ENCODE measurements at regions not wholly inside any gene's neighbourhood (a gene's known extent, or its start where the extent isn't known, plus 50 kb on each side); places are given as distances from the start of the nearest gene placed in this dataset.

DNA sequence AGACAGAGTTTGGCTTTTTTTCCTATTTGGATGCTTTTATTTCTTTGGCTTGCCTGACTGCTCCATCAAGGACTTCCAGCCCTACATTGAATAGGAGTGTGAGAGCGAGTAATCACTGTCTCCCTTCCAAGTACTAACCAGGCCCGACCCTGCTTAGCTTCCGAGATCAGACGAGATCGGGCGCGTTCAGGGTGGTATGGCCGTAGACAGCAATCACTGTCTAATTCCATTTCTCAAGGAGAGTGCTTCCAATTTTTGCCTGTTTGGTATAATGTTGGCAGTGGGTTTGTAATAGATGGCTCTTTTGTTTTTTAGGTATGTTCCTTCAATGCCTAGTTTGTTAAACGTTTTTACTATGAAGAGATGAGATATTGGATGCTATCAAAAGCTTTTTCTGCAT lies 125.0 kb upstream of the PEX5L start:
- H3K27me3 ChIP-seq = no peaks in the 10 kb centered on the region
- intact Hi-C loops (cut with DNase I) = no loop called here
- DNase-seq (no peak), ATAC-seq (no peak), FAIRE-seq (no peak)
- H3K36me3 ChIP-seq = no peaks in the 10 kb centered on the region
- TF ChIP-seq, protein P1, sequence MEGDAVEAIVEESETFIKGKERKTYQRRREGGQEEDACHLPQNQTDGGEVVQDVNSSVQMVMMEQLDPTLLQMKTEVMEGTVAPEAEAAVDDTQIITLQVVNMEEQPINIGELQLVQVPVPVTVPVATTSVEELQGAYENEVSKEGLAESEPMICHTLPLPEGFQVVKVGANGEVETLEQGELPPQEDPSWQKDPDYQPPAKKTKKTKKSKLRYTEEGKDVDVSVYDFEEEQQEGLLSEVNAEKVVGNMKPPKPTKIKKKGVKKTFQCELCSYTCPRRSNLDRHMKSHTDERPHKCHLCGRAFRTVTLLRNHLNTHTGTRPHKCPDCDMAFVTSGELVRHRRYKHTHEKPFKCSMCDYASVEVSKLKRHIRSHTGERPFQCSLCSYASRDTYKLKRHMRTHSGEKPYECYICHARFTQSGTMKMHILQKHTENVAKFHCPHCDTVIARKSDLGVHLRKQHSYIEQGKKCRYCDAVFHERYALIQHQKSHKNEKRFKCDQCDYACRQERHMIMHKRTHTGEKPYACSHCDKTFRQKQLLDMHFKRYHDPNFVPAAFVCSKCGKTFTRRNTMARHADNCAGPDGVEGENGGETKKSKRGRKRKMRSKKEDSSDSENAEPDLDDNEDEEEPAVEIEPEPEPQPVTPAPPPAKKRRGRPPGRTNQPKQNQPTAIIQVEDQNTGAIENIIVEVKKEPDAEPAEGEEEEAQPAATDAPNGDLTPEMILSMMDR (IDR thresholded peaks at IDR 0.05) = no peak
- WGBS, 2 donors = 90 to 93% methylated on average over 9 of the region's 9 CpGs
- no peaks in the 10 kb centered on the region for H3K4me1 ChIP-seq
- no peaks in the 10 kb centered on the region for H3K9me3 ChIP-seq
- H3K27ac ChIP-seq = no peak overlapping the region
- H3K4me3 ChIP-seq = no peak overlapping the region

DNA sequence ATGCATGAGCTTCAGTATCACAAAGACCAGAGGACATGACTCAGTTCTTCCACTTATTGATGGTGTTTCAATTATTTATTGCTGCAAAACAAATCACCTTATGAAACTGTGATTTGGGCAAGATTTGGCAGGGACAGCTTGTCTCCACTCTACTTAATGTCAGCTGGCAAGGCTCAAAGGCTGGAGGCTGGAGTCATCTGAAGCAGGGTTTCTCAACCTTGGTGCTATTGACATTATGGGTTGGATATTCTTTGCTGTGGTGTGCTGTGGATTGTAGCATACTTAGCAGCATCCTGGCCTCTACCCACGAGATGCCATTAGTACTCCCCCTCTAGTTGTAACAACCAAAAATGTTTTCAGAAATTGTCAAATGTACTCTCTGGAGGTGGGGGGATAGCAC lies 138.8 kb upstream of the PEX5L start:
- no peaks in the 10 kb centered on the region for H3K36me3 ChIP-seq
- TF ChIP-seq, protein P1 (IDR thresholded peaks at IDR 0.05) = no peak
- no peak overlapping the region for H3K4me3 ChIP-seq
- H3K27ac ChIP-seq = no peak overlapping the region
- DNase-seq (no peak), FAIRE-seq (no peak), ATAC-seq (peak in 1 of 4 donors; percentile 27)
- H3K27me3 ChIP-seq = no peaks in the 10 kb centered on the region
- no peaks in the 10 kb centered on the region for H3K4me1 ChIP-seq
- no peaks in the 10 kb centered on the region for H3K9me3 ChIP-seq
- 69 to 84% methylated on average over 1 of the region's 1 CpG for WGBS, 2 donors
- intact Hi-C loops (cut with DNase I) = no loop called here

DNA sequence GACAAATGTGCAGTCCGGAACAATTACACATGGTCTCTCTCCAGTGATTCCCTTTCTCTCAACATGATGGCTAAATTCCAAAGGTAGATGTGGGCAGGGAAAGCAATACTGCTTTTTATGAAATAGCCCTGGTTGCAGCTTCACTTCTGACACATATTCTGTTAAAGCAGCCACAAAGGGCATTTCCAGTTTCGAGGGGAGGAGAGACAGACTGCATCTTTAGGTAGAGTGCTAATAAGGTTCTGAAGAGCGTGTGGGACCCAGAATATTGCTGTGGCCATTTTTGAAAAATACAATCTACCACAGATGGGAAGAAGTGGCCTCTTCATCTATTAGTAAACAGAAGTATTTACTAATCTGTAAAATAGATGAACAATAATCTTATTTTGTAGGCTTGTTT lies 139.3 kb upstream of the PEX5L start:
- FAIRE-seq = no peak
- Histone ChIP-seq H3K36me3 (no peaks in the 10 kb centered on the region), H3K27ac (no peak overlapping the region), H3K9me3 (no peaks in the 10 kb centered on the region), H3K4me3 (no peak overlapping the region), H3K4me1 (no peaks in the 10 kb centered on the region), H3K27me3 (no peaks in the 10 kb centered on the region)
- 88 to 89% methylated on average over 3 of the region's 3 CpGs for WGBS, 2 donors
- ATAC-seq = no peak
- DNase-seq = no peak
- intact Hi-C loops (cut with DNase I) = no loop called here
- TF ChIP-seq, protein P1 (IDR thresholded peaks at IDR 0.05) = no peak

DNA sequence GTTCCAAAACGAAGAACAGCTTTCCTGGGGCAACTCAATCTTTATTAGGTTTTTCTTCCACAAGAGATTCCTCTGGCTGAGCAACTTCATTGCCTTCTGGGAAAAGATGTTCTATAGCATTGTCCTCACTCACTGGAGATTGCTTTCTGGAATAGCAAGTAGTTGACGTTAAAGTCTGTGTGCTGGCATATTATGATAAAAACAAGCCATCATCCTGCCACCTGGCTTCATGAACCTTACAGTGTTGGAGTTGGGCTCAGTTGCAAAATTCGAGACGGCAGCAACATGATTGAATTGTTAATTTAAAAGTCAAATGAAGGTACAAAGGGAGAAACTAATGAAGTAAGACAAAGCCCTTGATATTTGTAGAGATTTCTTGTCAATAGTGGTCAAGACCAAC lies 140.5 kb upstream of the PEX5L start:
- Histone ChIP-seq H3K9me3 (no peaks in the 10 kb centered on the region), H3K4me3 (no peak overlapping the region), H3K4me1 (no peaks in the 10 kb centered on the region), H3K27me3 (no peaks in the 10 kb centered on the region), H3K36me3 (no peaks in the 10 kb centered on the region), H3K27ac (no peak overlapping the region)
- TF ChIP-seq, protein P1 (IDR thresholded peaks at IDR 0.05) = no peak
- 76 to 81% methylated on average over 4 of the region's 4 CpGs for WGBS, 2 donors
- ATAC-seq (no peak), FAIRE-seq (no peak), DNase-seq (no peak)
- intact Hi-C loops (cut with DNase I) = no loop called here

DNA sequence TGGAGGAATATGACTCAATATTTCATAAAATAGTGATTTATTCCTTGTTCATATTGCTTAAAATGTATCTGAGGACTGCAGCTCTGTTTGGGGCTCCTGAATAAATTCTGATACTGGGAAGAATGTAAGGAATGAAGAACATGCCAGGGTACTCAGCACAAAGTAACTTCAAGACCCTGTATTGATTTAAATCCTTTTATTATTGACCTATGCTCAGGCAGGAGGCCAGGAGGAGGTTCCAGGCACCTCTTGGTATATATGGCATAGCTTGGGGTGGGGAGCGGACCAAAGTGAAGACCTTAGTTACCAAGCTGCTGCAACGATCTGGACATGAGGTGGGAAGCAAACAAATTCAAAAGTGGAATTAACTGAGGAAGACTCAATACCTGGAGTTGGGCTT lies 142.8 kb upstream of the PEX5L start:
- Histone ChIP-seq H3K4me3 (no peak overlapping the region), H3K27ac (no peak overlapping the region), H3K36me3 (no peaks in the 10 kb centered on the region), H3K4me1 (no peaks in the 10 kb centered on the region), H3K27me3 (no peaks in the 10 kb centered on the region), H3K9me3 (no peaks in the 10 kb centered on the region)
- 78 to 80% methylated on average over 2 of the region's 2 CpGs for WGBS, 2 donors
- no peak for ATAC-seq
- intact Hi-C loops (cut with DNase I) = no loop called here
- DNase-seq = no peak
- TF ChIP-seq, protein P1 (IDR thresholded peaks at IDR 0.05) = no peak
- FAIRE-seq = no peak
